ENCODE measurements at regions not wholly inside any gene's neighbourhood (a gene's known extent, or its start where the extent isn't known, plus 50 kb on each side); places are given as distances from the start of the nearest gene placed in this dataset.

- Histone ChIP-seq H3K79me2 (replicated peaks; ENCODE audit: insufficient read depth) (no peaks in the 10 kb centered on the region), H3K4me2 (no peak overlapping the region), H3F3A (replicated peaks; ENCODE audit: low read depth) (no peaks in the 10 kb centered on the region), H3K9me2 (ENCODE audit: insufficient read depth) (peaks cover 5% of the 10 kb centered on the region; the same call in 1 of the 2 replicates), H2AFZ (no peak overlapping the region), H3K4me3 (no peak overlapping the region), H3K27me3 (ENCODE audit: insufficient read depth) (no peaks in the 10 kb centered on the region), H4K20me1 (replicated peaks; ENCODE audit: insufficient read depth) (no peaks in the 10 kb centered on the region), H3K36me3 (ENCODE audit: insufficient read depth) (0 out of 2 replicates have a peak, but pooled peaks cover 5% of the 10 kb centered on the region), H3K27ac (ENCODE audit: low read depth) (no peak overlapping the region), H3K4me1 (ENCODE audit: insufficient read depth) (no peaks in the 10 kb centered on the region)
- peaks cover 24% of the 10 kb centered on the region for H3K9me3 Mint-ChIP-seq
- H3K36me3 Mint-ChIP-seq (ENCODE audit: low read depth) = peaks cover 16% of the 10 kb centered on the region
- no peak overlapping the region for H3K4me3 Mint-ChIP-seq
- H3K4me1 Mint-ChIP-seq = no peaks in the 10 kb centered on the region
- no peaks in the 10 kb centered on the region for H3K27me3 Mint-ChIP-seq (ENCODE audit: insufficient read depth, low read depth, poor library complexity)
- TF ChIP-seq JUNB (IDR thresholded peaks at IDR 0.05; ENCODE audit: unreplicated experiment) = no peak
- no peak for TF ChIP-seq CREB1 (CRISPR knock-in tag; IDR thresholded peaks at IDR 0.05; ENCODE audit: low read depth)
- no peak for TF ChIP-seq ETS1 (IDR thresholded peaks at IDR 0.05)
- TF ChIP-seq STAT1 (IDR thresholded peaks at IDR 0.05; ENCODE audit: unreplicated experiment) = no peak
- TF ChIP-seq EZH2phosphoT487 (IDR thresholded peaks at IDR 0.05; ENCODE audit: unreplicated experiment) = no peak
- TF ChIP-seq EZH2 (IDR thresholded peaks at IDR 0.05; ENCODE audit: low read depth, unreplicated experiment) = no peak
- TF ChIP-seq POLR2AphosphoS5 (IDR thresholded peaks at IDR 0.05; ENCODE audit: low read depth) = no peak
- TF ChIP-seq NANOG (IDR thresholded peaks at IDR 0.05; ENCODE audit: borderline replicate concordance) = no peak
- no peak for TF ChIP-seq ZNF331 (CRISPR knock-in tag; IDR thresholded peaks at IDR 0.05; ENCODE audit: low read depth)
- TF ChIP-seq CTCF (conservative IDR thresholded peaks at IDR 0.05; ENCODE audit: low read depth in 2 of 2) = no peak
- no peak overlapping the region for H3K27ac Mint-ChIP-seq
- no peak for ATAC-seq
- DNase-seq (ENCODE audit: low spot score) = no peak
Observed at GRCh38 chr6:125516644-125517043, 214.9 kb upstream of the HDDC2 start.

- Histone ChIP-seq H3K36me3 (ENCODE audit: insufficient read depth) (0 out of 2 replicates have a peak, but pooled peaks cover 5% of the 10 kb centered on the region), H3K4me3 (no peak overlapping the region), H3K9me2 (ENCODE audit: insufficient read depth) (peaks cover 5% of the 10 kb centered on the region; the same call in 1 of the 2 replicates), H3K79me2 (replicated peaks; ENCODE audit: insufficient read depth) (no peaks in the 10 kb centered on the region), H2AFZ (no peak overlapping the region), H3K4me1 (ENCODE audit: insufficient read depth) (no peaks in the 10 kb centered on the region), H3K27ac (ENCODE audit: low read depth) (no peak overlapping the region), H3K27me3 (ENCODE audit: insufficient read depth) (no peaks in the 10 kb centered on the region), H3K4me2 (no peak overlapping the region), H3F3A (replicated peaks; ENCODE audit: low read depth) (no peaks in the 10 kb centered on the region), H4K20me1 (replicated peaks; ENCODE audit: insufficient read depth) (no peaks in the 10 kb centered on the region)
- no peak for ATAC-seq
- no peaks in the 10 kb centered on the region for H3K27me3 Mint-ChIP-seq (ENCODE audit: insufficient read depth, low read depth, poor library complexity)
- no peak overlapping the region for H3K4me3 Mint-ChIP-seq
- peaks cover 16% of the 10 kb centered on the region for H3K36me3 Mint-ChIP-seq (ENCODE audit: low read depth)
- no peaks in the 10 kb centered on the region for H3K4me1 Mint-ChIP-seq
- H3K9me3 Mint-ChIP-seq = peaks cover 24% of the 10 kb centered on the region
- H3K27ac Mint-ChIP-seq = no peak overlapping the region
- DNase-seq (ENCODE audit: low spot score) = no peak
- TF ChIP-seq JUNB (IDR thresholded peaks at IDR 0.05; ENCODE audit: unreplicated experiment) = no peak
- no peak for TF ChIP-seq EZH2 (IDR thresholded peaks at IDR 0.05; ENCODE audit: low read depth, unreplicated experiment)
- no peak for TF ChIP-seq REST (IDR thresholded peaks at IDR 0.05; ENCODE audit: unreplicated experiment)
- no peak for TF ChIP-seq CTCF (conservative IDR thresholded peaks at IDR 0.05; ENCODE audit: low read depth in 2 of 2)
Observed at GRCh38 chr6:125519367-125519766, 217.6 kb upstream of the HDDC2 start.

Measured in GM23338 (cell line).